KMS-11 (cell line): ENCODE measurements at regions not wholly inside any gene's neighbourhood (a gene's known extent, or its start where the extent isn't known, plus 50 kb on each side); places are given as distances from the start of the nearest gene placed in this dataset.

Experiments
- H2AFZ ChIP-seq: fragments of 200-600 bp; sonication (generic); 2 replicates; pipeline ENCODE4 v1.6.1; 2016; ENCODE audit warnings: antibody characterized with exemption, mixed run types, low read depth
- H3K27ac ChIP-seq: fragments of 200-600 bp; sonication (generic); 2 replicates; pipeline ENCODE4 v1.6.1; 2016; ENCODE audit warnings: mild to moderate bottlenecking, mixed run types
- H3K27me3 ChIP-seq: fragments of 200-600 bp; sonication (generic); 2 replicates; pipeline ENCODE4 v1.6.1; 2017; ENCODE audit warnings: mild to moderate bottlenecking, low read depth, mixed run types, moderate library complexity; ENCODE audit not compliant: insufficient read depth
- H3K36me3 ChIP-seq: fragments of 200-600 bp; sonication (generic); 2 replicates; pipeline ENCODE4 v1.6.1; 2017; ENCODE audit warnings: mild to moderate bottlenecking, mixed run types; ENCODE audit not compliant: insufficient read depth
- H3K4me1 ChIP-seq: fragments of 200-600 bp; sonication (generic); 2 replicates; pipeline ENCODE4 v1.6.1; 2016; ENCODE audit warnings: mild to moderate bottlenecking, low read depth, mixed run types; ENCODE audit not compliant: poor library complexity, severe bottlenecking
- H3K4me2 ChIP-seq: fragments of 200-600 bp; sonication (generic); 2 replicates; pipeline ENCODE4 v1.7.0; 2016; ENCODE audit warnings: mild to moderate bottlenecking, mixed run types
- H3K4me3 ChIP-seq: fragments of 200-600 bp; sonication (generic); IDR thresholded peaks from 2 replicates; pipeline ENCODE4 v1.6.1; 2017; ENCODE audit warnings: low read depth, low read length, mixed read lengths; ENCODE audit not compliant: insufficient read depth
- H3K79me2 ChIP-seq: fragments of 200-600 bp; sonication (generic); 2 replicates; pipeline ENCODE4 v1.6.1; 2016; ENCODE audit warnings: low read depth, mixed run types; ENCODE audit not compliant: insufficient read depth
- H3K9ac ChIP-seq: fragments of 200-600 bp; sonication (generic); 2 replicates; pipeline ENCODE4 v1.6.1; 2016; ENCODE audit warnings: mild to moderate bottlenecking, mixed run types
- H4K20me1 ChIP-seq: fragments of 200-600 bp; sonication (generic); 2 replicates; pipeline ENCODE4 v1.6.1; 2016; ENCODE audit warnings: mild to moderate bottlenecking, mixed run types; ENCODE audit not compliant: insufficient read depth
- CTCF ChIP-seq: fragments of 200-600 bp; sonication (generic); conservative IDR thresholded peaks from 2 replicates; pipeline ENCODE4 v1.6.1; 2017; ENCODE audit warnings: low read depth, mild to moderate bottlenecking, antibody characterized with exemption, low read length, moderate library complexity, mixed read lengths

- no peak overlapping the region for H3K27ac ChIP-seq
These were observed 1149.5 kb downstream of the VRK1 start for GRCh38 chr14:97946641-97947040.

GRCh38 chr14:97948841-97949240 is 1151.7 kb downstream of the VRK1 start:
- Histone ChIP-seq H3K9ac (no peak overlapping the region), H3K36me3 (no peaks in the 10 kb centered on the region), H3K4me2 (no peak overlapping the region), H3K27me3 (no peaks in the 10 kb centered on the region), H3K27ac (no peak overlapping the region), H3K4me1 (no peaks in the 10 kb centered on the region), H2AFZ (no peak overlapping the region), H4K20me1 (no peaks in the 10 kb centered on the region), H3K79me2 (no peaks in the 10 kb centered on the region), H3K4me3 (no peak overlapping the region)
- no peak for TF ChIP-seq CTCF

More at GRCh38 chr14:97946641-97947040, 1149.5 kb downstream of the VRK1 start:
- TF ChIP-seq CTCF = no peak
- Histone ChIP-seq H3K4me3 (no peak overlapping the region), H3K27me3 (no peaks in the 10 kb centered on the region), H3K9ac (no peak overlapping the region), H2AFZ (no peak overlapping the region), H3K4me1 (no peaks in the 10 kb centered on the region), H3K4me2 (no peak overlapping the region), H4K20me1 (no peaks in the 10 kb centered on the region), H3K79me2 (no peaks in the 10 kb centered on the region), H3K36me3 (no peaks in the 10 kb centered on the region)

- Histone ChIP-seq H3K79me2 (no peaks in the 10 kb centered on the region), H3K4me2 (no peak overlapping the region), H3K36me3 (no peaks in the 10 kb centered on the region), H3K9ac (no peak overlapping the region), H4K20me1 (no peaks in the 10 kb centered on the region), H3K27ac (no peak overlapping the region), H3K4me3 (no peak overlapping the region), H3K4me1 (no peaks in the 10 kb centered on the region), H2AFZ (no peak overlapping the region), H3K27me3 (no peaks in the 10 kb centered on the region)
- no peak for TF ChIP-seq CTCF
These were observed 1159.6 kb downstream of the VRK1 start for GRCh38 chr14:97956581-97957340.

GRCh38 chr14:97959251-97959650 is 1162.1 kb downstream of the VRK1 start:
- Histone ChIP-seq H3K79me2 (no peaks in the 10 kb centered on the region), H3K27ac (no peak overlapping the region), H2AFZ (no peak overlapping the region), H3K9ac (no peak overlapping the region), H3K4me3 (no peak overlapping the region), H3K4me1 (no peaks in the 10 kb centered on the region), H3K4me2 (no peak overlapping the region), H3K36me3 (no peaks in the 10 kb centered on the region), H4K20me1 (no peaks in the 10 kb centered on the region), H3K27me3 (no peaks in the 10 kb centered on the region)
- TF ChIP-seq CTCF = no peak
